ENCODE measurements at regions not wholly inside any gene's neighbourhood (a gene's known extent, or its start where the extent isn't known, plus 50 kb on each side); places are given as distances from the start of the nearest gene placed in this dataset.
"Not testable (repeated sequence)": the region's sequence is repeated elsewhere in the genome, so short reads cannot be mapped to it uniquely, and the experiment has no call there.

DNA sequence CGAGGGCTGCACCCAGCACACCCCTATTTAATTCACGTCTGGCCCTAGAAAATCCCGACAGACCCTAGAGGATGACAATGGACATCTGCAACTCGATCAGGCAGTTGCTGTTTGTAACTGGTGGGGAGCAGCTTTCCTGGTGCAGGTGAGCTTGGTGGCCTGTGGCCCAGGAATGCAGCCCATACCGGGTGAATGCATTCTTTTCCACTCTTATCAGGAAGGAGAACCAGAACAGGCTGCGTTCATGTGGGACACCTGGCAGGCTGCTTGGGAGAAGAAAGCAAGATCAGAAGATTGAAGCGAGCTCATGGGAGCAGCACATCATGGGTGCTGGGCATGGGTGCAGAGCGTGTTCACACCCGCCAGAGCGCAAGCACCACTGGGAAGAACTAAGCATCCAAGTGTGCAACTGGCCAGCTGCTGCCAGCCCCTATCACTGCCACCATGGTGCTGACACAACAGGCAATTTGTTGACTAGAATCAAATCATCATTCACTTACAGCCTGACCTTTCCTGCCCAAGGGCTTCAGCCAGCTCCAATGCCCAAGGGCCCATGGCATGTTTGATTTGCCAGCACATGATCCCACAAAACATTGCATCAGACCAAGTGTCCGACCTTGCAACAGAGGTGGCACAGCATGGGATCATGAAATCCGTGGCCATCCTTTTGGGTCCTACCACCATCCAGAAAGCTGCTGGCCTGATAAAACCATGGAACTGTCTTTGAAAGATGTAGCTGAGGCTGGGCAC lies 241.7 kb upstream of the ID2 start:
- TF ChIP-seq, protein P1, sequence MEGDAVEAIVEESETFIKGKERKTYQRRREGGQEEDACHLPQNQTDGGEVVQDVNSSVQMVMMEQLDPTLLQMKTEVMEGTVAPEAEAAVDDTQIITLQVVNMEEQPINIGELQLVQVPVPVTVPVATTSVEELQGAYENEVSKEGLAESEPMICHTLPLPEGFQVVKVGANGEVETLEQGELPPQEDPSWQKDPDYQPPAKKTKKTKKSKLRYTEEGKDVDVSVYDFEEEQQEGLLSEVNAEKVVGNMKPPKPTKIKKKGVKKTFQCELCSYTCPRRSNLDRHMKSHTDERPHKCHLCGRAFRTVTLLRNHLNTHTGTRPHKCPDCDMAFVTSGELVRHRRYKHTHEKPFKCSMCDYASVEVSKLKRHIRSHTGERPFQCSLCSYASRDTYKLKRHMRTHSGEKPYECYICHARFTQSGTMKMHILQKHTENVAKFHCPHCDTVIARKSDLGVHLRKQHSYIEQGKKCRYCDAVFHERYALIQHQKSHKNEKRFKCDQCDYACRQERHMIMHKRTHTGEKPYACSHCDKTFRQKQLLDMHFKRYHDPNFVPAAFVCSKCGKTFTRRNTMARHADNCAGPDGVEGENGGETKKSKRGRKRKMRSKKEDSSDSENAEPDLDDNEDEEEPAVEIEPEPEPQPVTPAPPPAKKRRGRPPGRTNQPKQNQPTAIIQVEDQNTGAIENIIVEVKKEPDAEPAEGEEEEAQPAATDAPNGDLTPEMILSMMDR (IDR thresholded peaks at IDR 0.05; ENCODE audit: low read depth, low read length) = no peak
- Histone ChIP-seq H3K4me1 (ENCODE audit: low read depth) (peaks cover 2% of the 10 kb centered on the region), H3K9me3 (ENCODE audit: low read depth) (no peaks in the 10 kb centered on the region), H3K4me3 (no peak overlapping the region), H3K36me3 (no peaks in the 10 kb centered on the region), H3K27me3 (no peaks in the 10 kb centered on the region), H3K27ac (no peak overlapping the region)
- no peak for DNase-seq (ENCODE audit: low read depth in 1 of 2, low spot score in 1 of 2)

DNA sequence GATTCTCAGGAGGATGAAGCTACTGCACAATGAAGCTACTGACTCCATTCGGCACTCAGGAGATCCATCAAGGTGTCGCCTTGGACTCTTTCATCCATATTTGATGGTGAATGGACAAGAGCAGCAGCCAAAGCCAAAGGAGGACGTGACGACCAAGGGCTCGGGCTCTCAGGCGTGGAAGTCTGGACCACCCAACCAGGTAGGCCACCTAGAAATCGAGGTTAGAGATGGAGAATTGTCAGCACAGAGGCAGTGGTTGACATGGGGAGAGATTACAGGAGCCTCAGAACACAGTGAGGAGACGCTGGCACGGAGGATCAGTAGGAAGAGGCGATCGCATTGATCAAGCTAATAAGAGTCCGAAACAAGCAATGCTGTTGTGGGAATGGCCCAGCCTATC lies 240.5 kb upstream of the ID2 start:
- H3K27me3 ChIP-seq = no peaks in the 10 kb centered on the region
- DNase-seq (ENCODE audit: low read depth in 1 of 2, low spot score in 1 of 2) = no peak
- TF ChIP-seq, protein P1 (IDR thresholded peaks at IDR 0.05; ENCODE audit: low read depth, low read length) = no peak
- no peak overlapping the region for H3K27ac ChIP-seq
- no peaks in the 10 kb centered on the region for H3K36me3 ChIP-seq
- peaks cover 7% of the 10 kb centered on the region for H3K4me1 ChIP-seq (ENCODE audit: low read depth)
- H3K4me3 ChIP-seq = no peak overlapping the region
- H3K9me3 ChIP-seq (ENCODE audit: low read depth) = no peaks in the 10 kb centered on the region

DNA sequence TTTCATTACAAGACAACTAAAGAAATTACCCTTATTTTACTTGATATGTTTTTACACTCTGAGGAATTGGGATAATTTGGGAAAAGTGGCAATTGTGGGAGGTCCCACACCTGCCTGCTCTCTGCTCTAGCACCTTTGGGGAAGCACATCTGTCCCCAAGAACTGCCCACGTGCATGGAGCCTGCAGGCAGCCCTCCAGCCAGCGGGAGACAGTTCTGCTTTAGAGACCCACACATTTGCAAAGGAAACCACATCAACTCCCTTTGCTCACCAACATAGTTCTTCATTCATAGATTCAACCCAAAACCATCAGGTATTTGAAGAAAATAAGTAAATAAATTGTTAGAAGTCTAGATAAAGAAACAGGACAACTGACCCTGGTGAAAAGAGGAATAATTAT lies 239.9 kb upstream of the ID2 start:
- no peak overlapping the region for H3K4me3 ChIP-seq
- no peak for DNase-seq (ENCODE audit: low read depth in 1 of 2, low spot score in 1 of 2)
- H3K9me3 ChIP-seq (ENCODE audit: low read depth) = no peaks in the 10 kb centered on the region
- no peaks in the 10 kb centered on the region for H3K27me3 ChIP-seq
- TF ChIP-seq, protein P1 (IDR thresholded peaks at IDR 0.05; ENCODE audit: low read depth, low read length) = no peak
- H3K4me1 ChIP-seq (ENCODE audit: low read depth) = peaks cover 7% of the 10 kb centered on the region
- H3K27ac ChIP-seq = no peak overlapping the region
- no peaks in the 10 kb centered on the region for H3K36me3 ChIP-seq

DNA sequence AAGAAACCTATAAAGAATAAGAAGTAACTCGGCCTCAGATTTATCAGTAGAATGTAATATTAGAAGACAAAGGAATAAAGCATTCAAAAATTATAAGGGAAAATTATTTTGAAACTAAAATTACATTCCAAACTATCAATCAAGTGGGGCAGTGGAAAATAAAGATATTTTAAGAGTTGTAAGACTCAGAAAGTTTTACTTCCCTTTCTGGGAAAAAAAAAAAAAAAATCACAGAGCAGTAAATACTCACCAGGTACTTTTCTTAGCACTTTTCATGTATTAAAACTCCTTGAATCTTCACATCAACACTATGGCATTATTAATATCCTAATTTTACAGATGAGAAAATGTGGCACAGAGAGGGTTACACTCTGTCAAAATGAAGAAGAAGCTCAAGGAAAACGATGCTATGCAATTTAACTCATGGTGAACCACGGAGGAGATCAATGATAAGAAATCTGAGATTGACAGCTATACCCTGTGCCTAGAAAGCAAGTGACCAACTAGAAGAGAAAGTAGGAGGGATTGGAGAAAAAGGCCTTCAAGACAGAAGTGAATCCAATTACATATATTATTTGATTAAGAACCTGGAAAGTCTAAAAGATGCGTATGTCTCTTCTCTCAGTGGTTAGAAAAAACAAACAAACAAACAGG lies 238.9 kb upstream of the ID2 start:
- H3K4me1 ChIP-seq (ENCODE audit: low read depth) = peaks cover 7% of the 10 kb centered on the region
- H3K27me3 ChIP-seq = no peaks in the 10 kb centered on the region
- TF ChIP-seq, protein P1 (IDR thresholded peaks at IDR 0.05; ENCODE audit: low read depth, low read length) = no peak
- H3K27ac ChIP-seq = no peak overlapping the region
- DNase-seq (ENCODE audit: low read depth in 1 of 2, low spot score in 1 of 2) = no peak
- no peaks in the 10 kb centered on the region for H3K9me3 ChIP-seq (ENCODE audit: low read depth)
- no peak overlapping the region for H3K4me3 ChIP-seq
- no peaks in the 10 kb centered on the region for H3K36me3 ChIP-seq

DNA sequence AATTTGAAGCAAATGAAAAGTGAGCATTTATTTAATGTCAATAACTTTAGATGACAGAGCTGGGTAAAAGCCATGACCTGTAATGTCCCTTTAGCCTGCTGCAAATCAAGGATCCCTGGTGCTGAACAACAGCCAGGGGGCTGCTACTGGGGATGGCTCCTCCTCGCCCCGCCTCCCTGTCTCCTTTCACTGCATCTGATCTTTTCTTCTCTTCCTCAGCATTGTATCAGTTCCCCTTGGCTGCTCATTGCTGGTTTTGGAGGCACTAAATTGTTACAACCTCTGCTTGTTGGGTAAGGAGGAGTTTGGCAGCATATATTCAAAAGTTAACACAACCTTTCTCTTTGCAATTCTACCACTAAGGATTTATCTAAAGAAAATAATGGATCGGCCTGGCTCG lies 236.3 kb upstream of the ID2 start:
- Histone ChIP-seq H3K9me3 (ENCODE audit: low read depth) (no peaks in the 10 kb centered on the region), H3K4me1 (ENCODE audit: low read depth) (peaks cover 7% of the 10 kb centered on the region), H3K27ac (no peak overlapping the region), H3K36me3 (no peaks in the 10 kb centered on the region), H3K4me3 (no peak overlapping the region), H3K27me3 (no peaks in the 10 kb centered on the region)
- TF ChIP-seq, protein P1 (IDR thresholded peaks at IDR 0.05; ENCODE audit: low read depth, low read length) = no peak
- no peak for DNase-seq (ENCODE audit: low read depth in 1 of 2, low spot score in 1 of 2)

DNA sequence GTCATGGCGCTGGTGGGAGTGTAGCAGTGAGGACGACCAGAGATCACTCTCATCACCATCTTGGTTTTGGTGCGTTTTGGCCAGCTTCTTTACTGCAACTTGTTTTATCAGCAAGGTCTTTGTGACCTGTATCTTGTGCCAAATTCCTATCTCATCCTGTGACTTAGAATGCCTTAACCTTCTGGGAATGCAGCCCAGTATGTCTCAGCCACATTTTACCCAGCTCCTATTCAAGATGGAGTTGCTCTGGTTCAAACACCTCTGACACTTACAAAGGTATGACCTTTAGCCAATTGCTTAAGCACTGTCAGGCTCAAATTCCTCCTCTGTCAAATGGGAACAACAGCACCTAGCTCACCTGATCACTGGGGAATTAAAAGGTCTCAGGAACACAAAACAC lies 235.1 kb upstream of the ID2 start:
- not testable (repeated sequence) for DNase-seq (ENCODE audit: low read depth in 1 of 2, low spot score in 1 of 2); H3K27ac ChIP-seq; H3K4me1 ChIP-seq (ENCODE audit: low read depth); H3K27me3 ChIP-seq; H3K9me3 ChIP-seq (ENCODE audit: low read depth); H3K36me3 ChIP-seq; H3K4me3 ChIP-seq
